PC-9 (cell line): ENCODE measurements at regions not wholly inside any gene's neighbourhood (a gene's known extent, or its start where the extent isn't known, plus 50 kb on each side); places are given as distances from the start of the nearest gene placed in this dataset.
"Not testable (repeated sequence)": the region's sequence is repeated elsewhere in the genome, so short reads cannot be mapped to it uniquely, and the experiment has no call there.

Experiments used
- BruUV-seq: library from RNA; stranded (reverse); fragments of 400-500 nt; replicated peaks from 2 replicates; lab custom pipeline; 2021; lab: Mats Ljungman, UMichigan
- CTCF ChIA-PET: fragments of 300-600 bp; sonication (Branson Sonifier 250); formaldehyde crosslinking; loops from one replicate; lab custom pipeline; 2022; ENCODE audit warnings: antibody characterized with exemption; lab: Charles Lee
- POLR2A ChIA-PET: fragments of 300-600 bp; sonication (Branson Sonifier 250); formaldehyde crosslinking; loops from one replicate; lab custom pipeline; 2022; ENCODE audit warnings: antibody characterized with exemption; ENCODE audit not compliant: unreplicated experiment; lab: Charles Lee
- DNase-seq, 2 experiments: peaks; one replicate each; pipeline versions ENCODE4 v3.0.0 to v3.0.0-alpha.2; 2015 to 2022; ENCODE audit warnings: mixed read lengths in 1 of 2
- H2AFZ ChIP-seq: fragments of 200-600 bp; sonication (generic); 2 replicates; pipeline ENCODE4 v1.8.1; 2017; ENCODE audit warnings: antibody characterized with exemption
- H3F3A ChIP-seq: fragments of 200-600 bp; sonication (generic); 2 replicates; pipeline ENCODE4 v1.8.1; 2017; ENCODE audit warnings: antibody characterized with exemption, mild to moderate bottlenecking, low read depth; ENCODE audit not compliant: insufficient read depth
- H3K27ac ChIP-seq: fragments of 200-600 bp; sonication (generic); 2 replicates; pipeline ENCODE4 v1.6.1; 2016; ENCODE audit warnings: mixed run types
- H3K27me3 ChIP-seq: fragments of 200-600 bp; sonication (generic); 2 replicates; pipeline ENCODE4 v1.6.1; 2016; ENCODE audit warnings: low read depth, mixed run types; ENCODE audit not compliant: insufficient read depth
- H3K36me3 ChIP-seq: fragments of 200-600 bp; sonication (generic); 2 replicates; pipeline ENCODE4 v1.6.1; 2016; ENCODE audit warnings: low read depth, mixed run types
- H3K4me1 ChIP-seq: fragments of 200-600 bp; sonication (generic); replicated peaks from 2 replicates; pipeline ENCODE4 v1.6.1; 2016; ENCODE audit warnings: mixed run types; ENCODE audit not compliant: insufficient read depth
- H3K4me2 ChIP-seq: fragments of 200-600 bp; sonication (generic); 2 replicates; pipeline ENCODE4 v1.6.1; 2017; ENCODE audit warnings: mixed run types
- H3K4me3 ChIP-seq: fragments of 200-600 bp; sonication (generic); 2 replicates; pipeline ENCODE4 v1.6.1; 2016; ENCODE audit warnings: mixed run types
- H3K79me2 ChIP-seq: fragments of 200-600 bp; sonication (generic); 2 replicates; pipeline ENCODE4 v1.6.1; 2017; ENCODE audit warnings: low read depth, mixed run types
- H3K9me2 ChIP-seq: fragments of 200-600 bp; sonication (generic); 2 replicates; pipeline ENCODE4 v1.8.1; 2017; ENCODE audit warnings: mild to moderate bottlenecking; ENCODE audit not compliant: insufficient read depth
- H3K9me3 ChIP-seq: fragments of 200-600 bp; sonication (generic); 2 replicates; pipeline ENCODE4 v1.8.1; 2016; ENCODE audit warnings: low read depth; ENCODE audit not compliant: insufficient read depth
- H4K20me1 ChIP-seq: fragments of 200-600 bp; sonication (generic); 2 replicates; pipeline ENCODE4 v1.8.1; 2017; ENCODE audit not compliant: insufficient read depth
- CTCF ChIP-seq: fragments of 200-600 bp; sonication (generic); conservative IDR thresholded peaks from 2 replicates; pipeline ENCODE4 v1.6.1; 2017; ENCODE audit warnings: mixed run types, antibody characterized with exemption, mild to moderate bottlenecking, moderate library complexity
- EZH2 ChIP-seq: fragments of 200-600 bp; sonication (generic); IDR thresholded peaks from 2 replicates; pipeline ENCODE4 v1.8.0; 2017; ENCODE audit warnings: antibody characterized with exemption, low read depth
- intact Hi-C: fragments of 100-400 bp; cut with micrococcal nuclease; formaldehyde crosslinking; loops from one replicate; pipeline ENCODE4 v1.10.0; 2022; ENCODE audit not compliant: unreplicated experiment

GRCh38 chr3:88742106-88742505 lies 365.3 kb upstream of the EPHA3 start:
- no TSS peak for BruUV-seq
- no peak overlapping the region for H3K4me2 ChIP-seq
- H3K27me3 ChIP-seq, result no peaks in the 10 kb centered on the region
- H3F3A ChIP-seq, result no peaks in the 10 kb centered on the region
- ChIA-PET CTCF (no interaction called here), POLR2A (no interaction called here)
- no peaks in the 10 kb centered on the region for H4K20me1 ChIP-seq
- no peaks in the 10 kb centered on the region for H3K9me3 ChIP-seq
- H3K9me2 ChIP-seq, result no peaks in the 10 kb centered on the region
- intact Hi-C loops, result no loop called here
- DNase-seq, result no peak
- H3K4me1 ChIP-seq, result no peaks in the 10 kb centered on the region
- H3K36me3 ChIP-seq, result no peaks in the 10 kb centered on the region
- no peak for TF ChIP-seq CTCF
- no peak for TF ChIP-seq EZH2
- no peak overlapping the region for H2AFZ ChIP-seq
- no peaks in the 10 kb centered on the region for H3K79me2 ChIP-seq
- H3K27ac ChIP-seq, result no peak overlapping the region
- H3K4me3 ChIP-seq, result no peak overlapping the region

- ChIA-PET POLR2A (no interaction called here), CTCF (no interaction called here)
- Histone ChIP-seq H3K9me2 (no peaks in the 10 kb centered on the region), H4K20me1 (no peaks in the 10 kb centered on the region), H3K36me3 (no peaks in the 10 kb centered on the region), H3K4me3 (no peak overlapping the region), H3F3A (no peaks in the 10 kb centered on the region), H3K9me3 (no peaks in the 10 kb centered on the region), H3K79me2 (no peaks in the 10 kb centered on the region), H3K4me2 (no peak overlapping the region), H2AFZ (no peak overlapping the region), H3K4me1 (no peaks in the 10 kb centered on the region), H3K27me3 (no peaks in the 10 kb centered on the region), H3K27ac (no peak overlapping the region)
- intact Hi-C loops, result no loop called here
- no peak for DNase-seq
- BruUV-seq, result no TSS peak
- no peak for TF ChIP-seq EZH2
- TF ChIP-seq CTCF, result no peak
Measured at GRCh38 chr3:88742674-88743507, 364.5 kb upstream of the EPHA3 start.

GRCh38 chr3:88744896-88745295 lies 362.5 kb upstream of the EPHA3 start:
- H2AFZ ChIP-seq, result no peak overlapping the region
- H3K36me3 ChIP-seq, result no peaks in the 10 kb centered on the region
- no peak for TF ChIP-seq CTCF
- no peak for TF ChIP-seq EZH2
- H3K4me1 ChIP-seq, result no peaks in the 10 kb centered on the region
- H3K4me2 ChIP-seq, result no peak overlapping the region
- no peak overlapping the region for H3K4me3 ChIP-seq
- no peaks in the 10 kb centered on the region for H3K27me3 ChIP-seq
- ChIA-PET POLR2A (no interaction called here), CTCF (no interaction called here)
- H3K79me2 ChIP-seq, result no peaks in the 10 kb centered on the region
- H4K20me1 ChIP-seq, result no peaks in the 10 kb centered on the region
- no peak overlapping the region for H3K27ac ChIP-seq
- no TSS peak for BruUV-seq
- no peaks in the 10 kb centered on the region for H3F3A ChIP-seq
- no peaks in the 10 kb centered on the region for H3K9me2 ChIP-seq
- DNase-seq, result no peak
- intact Hi-C loops, result no loop called here
- no peaks in the 10 kb centered on the region for H3K9me3 ChIP-seq

- CTCF ChIA-PET, DNase-seq, H3F3A ChIP-seq, H3K27me3 ChIP-seq, H3K4me2 ChIP-seq, H3K4me3 ChIP-seq, H3K36me3 ChIP-seq, intact Hi-C loops, H3K27ac ChIP-seq, H3K79me2 ChIP-seq, H3K4me1 ChIP-seq, H2AFZ ChIP-seq, H3K9me2 ChIP-seq, H3K9me3 ChIP-seq, H4K20me1 ChIP-seq, BruUV-seq, POLR2A ChIA-PET: not testable (repeated sequence)
Measured at GRCh38 chr3:88747145-88747544, 360.3 kb upstream of the EPHA3 start.
